ENCODE measurements at regions not wholly inside any gene's neighbourhood (a gene's known extent, or its start where the extent isn't known, plus 50 kb on each side); places are given as distances from the start of the nearest gene placed in this dataset.
"Not testable (repeated sequence)": the region's sequence is repeated elsewhere in the genome, so short reads cannot be mapped to it uniquely, and the experiment has no call there.

DNA sequence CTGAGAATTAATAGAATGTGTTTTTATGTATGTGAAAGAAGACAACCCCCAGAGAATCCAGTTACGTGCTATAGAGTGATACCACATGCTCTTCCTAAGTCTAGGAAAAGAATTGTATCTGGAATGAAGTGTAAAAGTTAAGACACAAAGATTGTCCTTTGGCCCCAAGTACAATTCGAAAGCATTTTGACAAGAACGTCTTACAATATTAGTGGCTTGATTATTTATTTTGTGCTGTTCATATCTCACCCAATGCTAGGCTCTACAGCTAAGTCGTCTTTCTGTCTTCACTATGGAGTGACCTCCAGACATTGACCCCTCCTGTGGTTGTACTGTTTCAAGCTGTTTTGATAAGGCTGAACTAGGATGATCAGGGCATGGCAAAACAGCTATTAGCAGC lies 345.7 kb upstream of the C2CD4B start:
- TF ChIP-seq, protein P1, sequence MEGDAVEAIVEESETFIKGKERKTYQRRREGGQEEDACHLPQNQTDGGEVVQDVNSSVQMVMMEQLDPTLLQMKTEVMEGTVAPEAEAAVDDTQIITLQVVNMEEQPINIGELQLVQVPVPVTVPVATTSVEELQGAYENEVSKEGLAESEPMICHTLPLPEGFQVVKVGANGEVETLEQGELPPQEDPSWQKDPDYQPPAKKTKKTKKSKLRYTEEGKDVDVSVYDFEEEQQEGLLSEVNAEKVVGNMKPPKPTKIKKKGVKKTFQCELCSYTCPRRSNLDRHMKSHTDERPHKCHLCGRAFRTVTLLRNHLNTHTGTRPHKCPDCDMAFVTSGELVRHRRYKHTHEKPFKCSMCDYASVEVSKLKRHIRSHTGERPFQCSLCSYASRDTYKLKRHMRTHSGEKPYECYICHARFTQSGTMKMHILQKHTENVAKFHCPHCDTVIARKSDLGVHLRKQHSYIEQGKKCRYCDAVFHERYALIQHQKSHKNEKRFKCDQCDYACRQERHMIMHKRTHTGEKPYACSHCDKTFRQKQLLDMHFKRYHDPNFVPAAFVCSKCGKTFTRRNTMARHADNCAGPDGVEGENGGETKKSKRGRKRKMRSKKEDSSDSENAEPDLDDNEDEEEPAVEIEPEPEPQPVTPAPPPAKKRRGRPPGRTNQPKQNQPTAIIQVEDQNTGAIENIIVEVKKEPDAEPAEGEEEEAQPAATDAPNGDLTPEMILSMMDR (IDR thresholded peaks at IDR 0.05; ENCODE audit: control insufficient read depth, insufficient read depth, low read depth, low read length, missing control alignments) = no peak
- DNase-seq (ENCODE audit: low read depth) = no peak
- no peak overlapping the region for H3K4me3 ChIP-seq (ENCODE audit: control insufficient read depth, low read depth, low read length)

DNA sequence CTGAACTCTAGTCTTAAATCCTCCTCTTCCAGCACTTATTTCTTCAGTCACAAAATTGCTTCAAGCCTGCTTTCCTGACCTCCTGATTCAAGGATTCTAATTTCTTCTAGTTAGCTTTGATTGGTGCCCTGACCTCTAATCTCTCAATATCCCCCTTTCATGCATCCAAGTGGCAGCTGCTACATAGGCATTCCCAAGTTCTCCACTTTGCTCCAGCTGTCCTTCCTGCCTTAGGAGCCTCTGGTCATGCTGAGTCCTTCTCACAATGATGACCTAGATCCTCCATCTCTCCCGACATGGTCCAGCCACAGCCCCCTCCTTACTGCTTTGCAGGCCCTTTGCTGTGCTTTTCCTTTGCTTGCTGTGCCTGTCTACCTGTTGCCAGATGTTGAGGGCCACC lies 347.8 kb upstream of the C2CD4B start:
- TF ChIP-seq, protein P1 (IDR thresholded peaks at IDR 0.05; ENCODE audit: control insufficient read depth, insufficient read depth, low read depth, low read length, missing control alignments) = no peak
- DNase-seq (ENCODE audit: low read depth) = no peak
- H3K4me3 ChIP-seq (ENCODE audit: control insufficient read depth, low read depth, low read length) = no peak overlapping the region

DNA sequence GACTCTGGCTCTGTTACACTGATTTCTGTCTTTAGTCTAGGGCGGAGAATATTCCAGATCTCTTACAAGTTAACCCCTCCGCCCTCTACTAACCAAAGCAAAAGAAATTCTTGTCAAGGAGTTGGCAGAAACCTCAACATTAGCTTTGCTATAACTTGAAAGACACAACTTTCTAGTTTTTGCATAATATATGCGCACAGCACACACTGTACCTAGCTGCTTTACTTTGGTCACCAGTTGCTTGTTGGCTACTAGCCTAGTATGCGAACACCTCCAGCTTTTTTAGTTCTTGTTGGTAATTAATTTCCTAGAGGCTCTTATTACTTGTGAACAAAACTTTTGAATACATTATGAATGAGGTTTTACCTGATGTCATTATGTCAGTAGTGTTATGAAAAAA lies 348.8 kb upstream of the C2CD4B start:
- TF ChIP-seq, protein P1 (IDR thresholded peaks at IDR 0.05; ENCODE audit: control insufficient read depth, insufficient read depth, low read depth, low read length, missing control alignments) = no peak
- no peak overlapping the region for H3K4me3 ChIP-seq (ENCODE audit: control insufficient read depth, low read depth, low read length)
- DNase-seq (ENCODE audit: low read depth) = no peak

DNA sequence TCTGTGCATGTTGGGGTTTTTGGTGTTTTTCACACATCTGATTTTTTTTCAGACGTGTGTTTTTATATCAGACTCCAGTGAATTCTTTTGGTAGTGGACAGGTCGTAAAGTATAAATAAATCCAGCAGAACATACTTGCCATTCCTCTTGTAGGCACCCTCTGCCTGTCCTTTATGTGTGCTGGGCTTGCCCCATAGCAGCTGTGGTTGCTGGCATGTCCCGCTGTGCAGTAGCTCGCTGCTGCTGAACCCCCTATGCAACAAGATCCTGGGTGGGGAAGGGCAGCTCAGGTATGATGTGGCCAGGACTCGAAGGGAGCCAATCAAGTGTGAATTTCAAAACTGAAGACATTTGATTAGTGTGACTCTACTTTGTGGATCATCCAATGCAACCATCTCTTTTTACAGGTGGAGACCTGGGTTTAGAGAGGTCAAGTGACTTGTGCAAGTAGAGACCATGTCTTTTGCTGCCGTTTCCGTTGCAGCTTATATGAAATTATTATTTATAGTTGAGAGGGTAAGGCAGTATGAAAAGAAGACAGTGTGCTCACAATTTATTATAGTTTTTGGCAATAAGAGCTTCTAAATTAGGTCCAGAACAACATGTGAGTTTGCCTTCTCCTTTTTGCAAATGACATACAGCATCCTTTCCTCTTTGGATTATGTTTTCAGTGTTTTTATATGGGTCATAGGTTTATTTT lies 350.8 kb upstream of the C2CD4B start:
- TF ChIP-seq, protein P1 (IDR thresholded peaks at IDR 0.05; ENCODE audit: control insufficient read depth, insufficient read depth, low read depth, low read length, missing control alignments) = no peak
- no peak overlapping the region for H3K4me3 ChIP-seq (ENCODE audit: control insufficient read depth, low read depth, low read length)
- DNase-seq (ENCODE audit: low read depth) = no peak

DNA sequence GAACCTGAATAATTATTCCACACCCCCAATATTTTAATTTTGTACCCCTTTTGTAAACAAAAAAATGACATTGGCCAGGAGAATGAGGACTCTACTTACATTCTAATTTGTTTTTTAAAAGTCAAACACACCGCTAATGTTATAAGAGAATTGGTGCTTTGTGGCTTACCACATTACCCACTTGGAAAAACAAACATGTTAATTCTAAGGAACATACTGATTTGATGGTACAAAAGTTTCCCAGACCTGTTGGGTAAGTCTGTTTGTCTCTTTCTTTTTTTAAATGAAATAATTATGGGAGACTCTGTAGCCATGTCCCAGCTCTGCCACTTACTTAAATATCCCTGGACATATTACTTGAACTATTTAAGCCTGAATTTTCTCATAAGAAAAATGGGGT lies 352.5 kb upstream of the C2CD4B start:
- H3K4me3 ChIP-seq (ENCODE audit: control insufficient read depth, low read depth, low read length) = no peak overlapping the region
- TF ChIP-seq, protein P1 (IDR thresholded peaks at IDR 0.05; ENCODE audit: control insufficient read depth, insufficient read depth, low read depth, low read length, missing control alignments) = no peak
- DNase-seq (ENCODE audit: low read depth) = no peak

DNA sequence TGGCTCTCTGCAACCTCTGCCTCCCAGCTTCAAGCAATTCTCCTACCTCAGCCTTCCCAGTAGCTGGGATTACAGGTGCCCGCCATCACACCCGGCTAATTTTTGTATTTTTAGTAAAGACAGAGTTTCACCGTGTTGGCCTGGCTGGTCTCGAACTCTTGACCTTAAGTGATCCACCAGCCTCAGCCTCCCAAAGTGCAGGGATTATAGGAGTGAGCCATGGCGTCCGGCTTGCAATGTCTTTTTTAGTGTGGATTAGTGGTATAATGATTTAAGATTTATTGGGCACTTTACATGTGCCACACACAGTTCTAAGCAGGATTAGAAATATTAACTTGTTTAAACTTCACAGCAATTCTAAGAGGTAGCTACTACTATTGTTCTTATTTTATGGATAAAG lies 353.6 kb upstream of the C2CD4B start:
- not testable (repeated sequence) for DNase-seq (ENCODE audit: low read depth); H3K4me3 ChIP-seq (ENCODE audit: control insufficient read depth, low read depth, low read length)

DNA sequence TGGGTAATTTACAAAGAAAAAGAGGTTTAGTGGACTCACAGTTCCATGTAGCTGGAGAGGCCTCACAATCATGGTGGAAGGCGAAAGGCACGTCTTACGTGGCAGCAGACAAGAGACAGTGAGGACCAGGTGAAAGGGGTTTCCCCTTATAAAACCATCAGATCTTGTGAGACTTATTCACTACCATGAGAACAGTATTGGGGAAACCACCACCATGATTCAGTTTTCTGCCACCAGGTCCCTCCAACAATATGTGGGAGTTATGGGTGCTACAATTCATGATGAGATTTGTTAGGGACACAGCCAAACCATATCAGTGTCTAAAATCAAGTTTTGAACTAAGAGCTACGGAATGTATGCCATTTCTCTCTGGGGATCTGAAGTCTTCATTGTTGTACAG lies 354.8 kb upstream of the C2CD4B start:
- TF ChIP-seq, protein P1 (IDR thresholded peaks at IDR 0.05; ENCODE audit: control insufficient read depth, insufficient read depth, low read depth, low read length, missing control alignments) = no peak
- no peak for DNase-seq (ENCODE audit: low read depth)
- no peak overlapping the region for H3K4me3 ChIP-seq (ENCODE audit: control insufficient read depth, low read depth, low read length)

All from AG09309 (cell line).